GM06990 (cell line): ENCODE measurements at regions not wholly inside any gene's neighbourhood (a gene's known extent, or its start where the extent isn't known, plus 50 kb on each side); places are given as distances from the start of the nearest gene placed in this dataset.

Experiments
- DNase-seq: peaks from one replicate; pipeline ENCODE4 v3.0.0-alpha.2; 2011; ENCODE audit not compliant: insufficient read length; ENCODE audit errors: extremely low read depth
- H3K27me3 ChIP-seq: replicated peaks from 2 replicates; pipeline ENCODE4 v1.6.0; 2011; ENCODE audit warnings: low read length; ENCODE audit not compliant: control insufficient read depth, insufficient read depth
- H3K36me3 ChIP-seq: 2 replicates; pipeline ENCODE4 v1.5.1; 2011; ENCODE audit warnings: low read length; ENCODE audit not compliant: control insufficient read depth, insufficient read depth
- H3K4me3 ChIP-seq: replicated peaks from 2 replicates; pipeline ENCODE4 v1.5.1; 2011; ENCODE audit warnings: low read depth, mild to moderate bottlenecking, control low read depth, low read length
- CTCF ChIP-seq: IDR thresholded peaks from 2 replicates; pipeline ENCODE4 v1.5.1; 2011; ENCODE audit warnings: low read length, control low read depth, mild to moderate bottlenecking, inconsistent platforms; ENCODE audit not compliant: insufficient read depth, poor library complexity, severe bottlenecking

- Histone ChIP-seq H3K27me3 (no peaks in the 10 kb centered on the region), H3K4me3 (no peak overlapping the region), H3K36me3 (no peaks in the 10 kb centered on the region)
- no peak for DNase-seq
- no peak for TF ChIP-seq CTCF
Measured at GRCh38 chr10:3355536-3355935, 183.0 kb upstream of the PITRM1 start.

DNA sequence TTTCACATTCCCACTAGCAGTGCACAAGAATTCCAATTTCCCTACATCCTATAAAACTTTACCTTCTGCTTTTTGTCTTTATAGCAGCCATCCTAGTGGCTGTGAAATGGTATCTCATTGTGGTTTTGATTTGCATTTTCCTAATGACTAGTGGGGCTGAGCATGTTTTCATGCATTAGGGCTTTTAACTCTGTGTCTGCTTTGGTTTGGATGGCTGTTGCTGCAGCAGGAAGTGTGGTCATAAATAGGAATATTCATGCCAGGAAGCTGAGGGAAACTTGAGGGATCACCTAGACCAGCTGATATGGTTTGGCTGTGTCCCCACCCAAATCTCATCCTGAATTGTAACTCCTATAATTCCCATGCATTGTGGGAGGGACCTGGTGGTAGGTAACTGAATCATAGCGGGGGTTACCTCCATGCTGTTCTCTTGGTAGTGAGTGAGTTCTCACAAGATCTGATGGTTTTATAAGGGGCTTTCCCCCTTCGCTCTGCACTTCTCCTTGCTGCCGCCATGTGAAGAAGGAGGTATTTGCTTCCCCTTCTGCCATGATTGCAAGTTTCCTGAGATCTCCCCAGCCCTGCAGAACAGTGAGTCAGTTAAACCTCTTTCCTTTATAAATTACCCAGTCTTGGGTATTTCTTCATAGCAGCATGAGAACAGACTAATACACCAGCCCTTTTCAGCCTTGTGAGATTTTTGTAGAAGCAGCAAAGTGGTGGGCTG lies 181.8 kb upstream of the PITRM1 start:
- no peak for DNase-seq
- H3K36me3 ChIP-seq = no peaks in the 10 kb centered on the region
- no peaks in the 10 kb centered on the region for H3K27me3 ChIP-seq
- H3K4me3 ChIP-seq = no peak overlapping the region
- TF ChIP-seq CTCF = no peak

DNA sequence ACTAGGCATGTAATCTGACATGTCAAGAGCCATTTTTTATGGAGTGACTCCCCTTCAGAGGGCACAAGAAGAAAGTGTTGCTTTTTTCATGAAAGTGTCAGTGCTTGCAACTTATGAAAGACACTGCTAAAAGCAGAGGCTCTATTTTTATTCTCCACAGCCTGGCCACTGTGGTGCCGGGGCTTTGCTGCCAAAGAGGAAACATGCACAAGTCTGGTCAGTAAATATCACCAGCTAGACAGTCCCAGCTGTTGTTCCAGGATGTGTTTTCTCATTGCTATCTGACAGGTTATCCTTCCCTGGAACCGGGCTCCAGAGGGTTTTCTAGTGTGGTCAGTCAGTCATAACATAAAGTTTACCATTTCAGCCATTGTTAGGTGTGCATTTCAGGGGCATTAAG lies 180.7 kb upstream of the PITRM1 start:
- Histone ChIP-seq H3K36me3 (no peaks in the 10 kb centered on the region), H3K27me3 (no peaks in the 10 kb centered on the region), H3K4me3 (no peak overlapping the region)
- TF ChIP-seq CTCF = no peak
- no peak for DNase-seq

- DNase-seq = no peak
- no peak for TF ChIP-seq CTCF
- Histone ChIP-seq H3K4me3 (no peak overlapping the region), H3K36me3 (no peaks in the 10 kb centered on the region), H3K27me3 (no peaks in the 10 kb centered on the region; the same call in 1 of the 2 replicates)
Measured at GRCh38 chr10:3350617-3351258, 178.2 kb upstream of the PITRM1 start.

GRCh38 chr10:3350205-3350604 lies 177.6 kb upstream of the PITRM1 start:
- Histone ChIP-seq H3K4me3 (no peak overlapping the region), H3K36me3 (no peaks in the 10 kb centered on the region), H3K27me3 (no peaks in the 10 kb centered on the region; the same call in 1 of the 2 replicates)
- DNase-seq = no peak
- TF ChIP-seq CTCF = no peak
